ENCODE measurements at regions not wholly inside any gene's neighbourhood (a gene's known extent, or its start where the extent isn't known, plus 50 kb on each side); places are given as distances from the start of the nearest gene placed in this dataset.

GRCh38 chr9:93827545-93828330, 127.4 kb downstream of the BARX1 start:
- DNase-seq, result peak; percentile 35 to 64

DNA sequence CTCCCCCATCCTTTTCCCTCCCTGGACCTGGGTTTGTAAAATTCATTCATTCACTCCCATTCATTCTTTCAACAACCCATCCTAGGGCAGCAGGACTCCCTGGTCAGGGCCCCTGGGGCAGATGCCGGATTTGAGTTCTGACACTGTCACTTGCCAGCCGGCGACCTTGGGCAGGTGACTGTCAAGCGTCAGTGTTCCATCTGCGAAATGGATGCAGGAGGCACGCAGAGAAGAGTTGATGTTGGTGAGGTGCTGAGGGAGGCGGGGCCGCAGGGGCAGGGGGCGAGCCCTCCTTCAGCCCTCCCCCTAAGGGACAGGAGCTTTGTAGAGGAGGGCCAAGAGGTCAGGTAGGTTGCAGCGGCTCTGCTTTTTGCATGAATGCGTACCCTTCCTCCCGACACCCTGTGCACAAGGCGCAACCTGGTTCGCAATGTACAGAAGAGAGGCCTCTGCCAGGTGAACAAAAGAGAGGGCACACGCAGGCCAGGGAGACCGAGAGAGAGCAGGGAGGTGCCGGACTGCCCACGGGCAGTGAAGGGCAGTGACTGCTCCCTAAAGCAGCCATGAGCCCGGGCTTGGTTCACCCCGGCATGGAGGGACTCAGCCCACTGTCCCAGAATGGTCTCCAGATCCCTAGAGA, 128.1 kb downstream of the BARX1 start:
- peak; percentile 24 to 60 for DNase-seq

GRCh38 chr9:93826209-93826608, 128.9 kb downstream of the BARX1 start:
- DNase-seq, result peak; percentile 49 to 88

GRCh38 chr9:93825348-93826115, 129.6 kb downstream of the BARX1 start:
- no peak for DNase-seq

GRCh38 chr9:93824386-93825294, 130.5 kb downstream of the BARX1 start:
- DNase-seq, result no peak

- no peak for DNase-seq
Measured at GRCh38 chr9:93823245-93824072, 131.7 kb downstream of the BARX1 start.

DNA sequence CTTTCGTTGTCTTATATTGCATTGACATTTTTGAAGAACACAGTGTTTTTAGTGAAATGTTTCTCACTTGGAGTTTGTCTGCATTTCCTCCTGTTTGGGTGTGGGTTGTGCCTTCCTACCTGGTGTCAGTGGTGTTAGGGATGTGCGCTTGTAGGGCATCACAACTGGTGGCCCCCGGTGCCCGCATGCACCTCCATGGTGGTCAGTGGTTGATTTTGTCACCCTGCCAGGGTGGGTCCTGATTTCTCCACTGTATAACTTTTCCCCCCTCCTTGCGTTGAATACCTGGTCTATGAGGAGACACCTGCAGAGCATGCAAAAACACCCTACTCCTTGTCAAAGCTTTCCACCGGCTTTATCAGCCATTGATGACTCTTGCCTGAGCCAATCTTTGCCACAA, 132.9 kb downstream of the BARX1 start:
- no peak for DNase-seq

DNA sequence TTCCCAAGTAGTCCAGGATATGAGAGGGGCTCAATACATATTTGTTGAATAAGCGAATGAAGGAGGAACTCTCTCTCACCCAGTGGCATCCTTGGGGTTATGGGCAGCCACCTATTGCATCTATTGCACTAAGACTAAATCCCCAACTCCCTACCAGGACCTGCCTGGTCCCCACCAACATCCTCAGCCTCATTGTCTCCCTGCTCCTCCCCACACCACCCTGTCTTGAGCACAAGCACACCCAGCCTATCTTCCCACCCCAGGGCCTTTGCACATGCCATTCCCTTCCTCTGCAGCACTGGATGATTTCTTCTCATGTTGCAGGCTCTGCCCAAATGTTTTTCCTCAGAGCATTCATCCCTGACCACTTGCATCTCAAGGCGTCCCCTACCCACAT, 133.8 kb downstream of the BARX1 start:
- DNase-seq, result no peak

DNA sequence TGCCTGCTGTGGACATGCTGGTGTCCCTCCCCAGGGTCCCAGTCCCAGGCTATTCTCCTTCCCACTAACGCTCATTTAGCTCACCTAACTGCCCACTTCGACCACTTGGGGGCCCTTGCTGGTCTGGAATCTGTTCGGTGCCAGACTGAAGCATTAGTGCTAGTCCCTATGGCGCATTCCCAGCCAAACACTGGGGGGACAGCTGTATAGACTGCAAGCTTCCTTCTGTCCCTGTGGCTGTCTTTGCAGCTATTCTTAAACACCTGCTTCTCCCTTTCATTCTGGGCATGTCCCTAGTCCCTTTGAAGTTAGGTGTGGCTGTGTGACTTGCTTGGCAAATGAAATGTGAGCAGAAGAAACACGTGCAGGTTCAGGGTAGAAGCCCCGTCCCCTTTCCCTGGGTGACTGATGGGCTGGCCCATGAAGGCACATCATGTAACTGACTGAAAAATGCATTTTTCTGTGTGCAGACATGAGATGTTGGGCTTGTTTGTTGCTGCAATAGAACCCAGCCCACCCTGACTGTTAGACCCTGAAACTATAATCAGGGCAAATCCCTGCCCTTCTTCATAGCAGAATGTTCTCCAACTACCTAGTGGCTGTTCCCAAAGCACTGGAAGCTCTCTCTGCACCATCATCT, 134.4 kb downstream of the BARX1 start:
- no peak for DNase-seq

- no peak for DNase-seq
Measured at GRCh38 chr9:93819905-93820304, 135.2 kb downstream of the BARX1 start.

DNA sequence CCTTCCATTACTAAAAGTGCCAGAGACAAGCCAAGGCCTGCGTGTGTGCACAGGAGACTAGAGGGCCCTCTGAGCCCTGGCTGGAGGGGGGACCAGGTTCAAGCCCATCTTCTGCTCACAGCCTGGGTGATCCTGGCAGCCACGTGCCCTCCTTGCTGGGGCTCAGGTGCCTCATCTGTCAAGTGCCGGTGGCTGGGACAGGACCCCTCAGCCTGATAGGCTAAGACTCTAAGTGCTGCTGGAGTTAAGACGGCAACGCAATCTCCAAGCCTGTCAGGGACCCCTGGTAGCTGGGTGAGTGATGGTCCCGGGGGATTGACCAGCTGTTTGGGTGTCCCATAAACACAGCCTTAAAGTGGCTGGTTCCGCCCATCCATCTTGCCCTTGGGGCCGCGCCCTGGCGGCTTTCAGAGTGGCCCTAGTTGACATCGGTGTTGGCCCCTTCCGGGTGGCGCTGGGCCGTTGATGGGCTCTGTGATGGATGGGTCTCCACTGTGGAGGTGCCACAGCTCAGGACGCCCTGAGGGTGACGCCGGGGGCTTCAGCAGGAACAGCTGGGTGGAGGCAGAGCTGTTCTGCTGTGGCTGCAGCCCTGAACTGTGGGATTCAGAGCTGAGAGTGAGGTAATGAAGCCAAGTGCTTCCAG, 136.2 kb downstream of the BARX1 start:
- no peak for DNase-seq

GRCh38 chr9:93818237-93818636, 136.9 kb downstream of the BARX1 start:
- DNase-seq, result no peak

GRCh38 chr9:93815677-93816076, 139.5 kb downstream of the BARX1 start:
- DNase-seq, result no peak

GRCh38 chr9:93815135-93815534, 140.0 kb downstream of the BARX1 start:
- DNase-seq, result no peak

- DNase-seq, result peak; percentile 50 to 77
Measured at GRCh38 chr9:93814077-93814956, 140.8 kb downstream of the BARX1 start.

DNA sequence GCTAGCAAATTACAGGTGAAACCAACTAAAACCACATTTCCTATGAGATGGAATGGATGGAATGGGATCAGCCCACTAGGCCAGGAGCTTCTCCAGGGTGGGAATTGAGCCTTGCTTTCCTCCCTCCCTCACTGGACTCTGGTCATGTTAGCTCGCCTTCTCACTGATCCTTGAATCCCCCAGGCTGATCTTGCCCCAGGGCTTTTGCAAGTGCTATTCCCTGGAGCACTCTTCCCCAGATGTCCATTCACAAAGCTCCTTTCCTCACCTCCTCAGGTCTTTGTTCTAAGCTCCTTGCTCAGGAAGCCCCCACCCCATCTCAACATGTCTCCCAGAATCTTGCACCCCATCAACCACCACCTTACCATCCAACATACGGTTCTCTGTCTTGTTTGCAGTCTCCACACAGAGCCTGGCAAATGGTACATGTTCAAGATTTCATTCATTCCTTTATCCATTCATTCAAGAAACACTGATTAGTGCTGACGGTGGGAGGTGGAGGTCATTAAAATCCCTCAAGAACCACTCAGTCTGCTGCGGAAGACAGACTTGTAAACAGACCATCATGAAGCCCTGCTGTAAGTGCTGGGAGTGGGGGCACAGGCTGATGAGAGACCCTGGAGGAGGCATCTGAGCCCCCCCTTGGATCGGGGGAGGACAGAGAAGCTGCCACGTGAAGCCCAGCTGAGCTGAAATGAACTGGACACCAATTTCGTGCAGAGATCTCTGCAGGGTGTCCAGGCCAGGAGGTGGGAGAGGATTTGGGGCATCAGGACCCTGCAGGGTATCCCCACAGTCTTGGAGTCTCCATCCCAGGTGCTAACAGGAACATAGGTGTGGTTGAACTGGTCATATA, 141.7 kb downstream of the BARX1 start:
- no peak for DNase-seq

DNA sequence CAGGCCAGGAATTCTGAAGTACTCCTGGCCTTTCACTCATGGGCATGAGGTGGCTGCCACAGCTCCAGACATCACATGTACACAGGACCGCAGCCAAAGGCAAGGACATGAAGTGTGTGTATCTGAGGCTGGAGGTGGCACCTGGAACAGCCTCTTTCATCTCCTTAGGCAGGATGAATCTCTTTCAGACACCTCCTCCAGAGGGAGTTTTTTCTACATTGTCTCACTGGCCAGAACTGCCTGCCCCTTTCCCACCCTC, 142.8 kb downstream of the BARX1 start:
- DNase-seq, result no peak

DNA sequence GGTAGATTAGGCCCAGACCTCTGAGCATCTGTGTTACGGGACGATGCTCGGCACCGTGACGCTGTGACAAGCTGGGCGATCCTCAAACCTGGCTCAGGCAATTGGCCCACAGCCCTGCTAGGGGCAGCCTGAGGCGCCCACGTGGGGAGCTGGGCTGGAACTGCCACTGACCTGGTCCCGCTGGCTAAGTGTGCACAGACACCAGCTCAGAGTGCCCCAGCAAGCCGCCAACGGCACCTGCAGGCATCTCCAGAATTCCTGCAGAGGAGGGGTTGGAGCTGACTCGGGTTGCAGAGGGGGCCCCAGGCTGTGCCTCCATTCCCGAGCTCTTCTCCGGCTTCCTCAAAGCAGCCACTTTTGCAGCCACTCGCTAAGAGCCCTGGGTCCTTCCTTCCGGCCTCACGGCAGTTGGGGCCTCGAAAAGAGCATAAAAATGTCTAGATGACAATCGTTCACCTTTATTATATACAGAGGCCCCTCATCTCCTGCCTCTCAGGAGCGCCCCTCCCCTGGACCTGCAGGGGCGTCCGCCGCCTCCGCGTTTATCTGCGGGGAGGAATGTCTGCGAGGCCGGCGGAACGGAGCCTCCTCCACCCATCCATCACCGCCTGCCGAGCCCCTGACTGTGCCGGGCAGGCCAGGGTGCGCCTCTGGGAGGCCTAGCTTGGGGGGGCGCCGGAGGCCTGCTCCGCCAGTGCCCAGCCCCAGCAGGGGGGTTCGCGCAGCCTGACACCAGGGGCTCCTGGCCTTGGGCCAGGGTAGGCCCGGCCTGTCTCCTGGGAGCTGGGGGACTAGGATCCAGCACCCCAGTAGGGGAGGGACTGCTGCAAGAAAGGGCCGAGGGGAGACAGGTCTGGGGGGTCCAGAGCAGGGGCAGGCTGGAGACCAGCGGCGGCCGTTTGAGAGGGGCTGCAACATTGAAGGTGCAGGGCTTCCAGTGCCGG, 144.9 kb downstream of the BARX1 start:
- DNase-seq, result no peak

All from NCI-H526 (cell line).